ENCODE measurements at regions not wholly inside any gene's neighbourhood (a gene's known extent, or its start where the extent isn't known, plus 50 kb on each side); places are given as distances from the start of the nearest gene placed in this dataset.

DNA sequence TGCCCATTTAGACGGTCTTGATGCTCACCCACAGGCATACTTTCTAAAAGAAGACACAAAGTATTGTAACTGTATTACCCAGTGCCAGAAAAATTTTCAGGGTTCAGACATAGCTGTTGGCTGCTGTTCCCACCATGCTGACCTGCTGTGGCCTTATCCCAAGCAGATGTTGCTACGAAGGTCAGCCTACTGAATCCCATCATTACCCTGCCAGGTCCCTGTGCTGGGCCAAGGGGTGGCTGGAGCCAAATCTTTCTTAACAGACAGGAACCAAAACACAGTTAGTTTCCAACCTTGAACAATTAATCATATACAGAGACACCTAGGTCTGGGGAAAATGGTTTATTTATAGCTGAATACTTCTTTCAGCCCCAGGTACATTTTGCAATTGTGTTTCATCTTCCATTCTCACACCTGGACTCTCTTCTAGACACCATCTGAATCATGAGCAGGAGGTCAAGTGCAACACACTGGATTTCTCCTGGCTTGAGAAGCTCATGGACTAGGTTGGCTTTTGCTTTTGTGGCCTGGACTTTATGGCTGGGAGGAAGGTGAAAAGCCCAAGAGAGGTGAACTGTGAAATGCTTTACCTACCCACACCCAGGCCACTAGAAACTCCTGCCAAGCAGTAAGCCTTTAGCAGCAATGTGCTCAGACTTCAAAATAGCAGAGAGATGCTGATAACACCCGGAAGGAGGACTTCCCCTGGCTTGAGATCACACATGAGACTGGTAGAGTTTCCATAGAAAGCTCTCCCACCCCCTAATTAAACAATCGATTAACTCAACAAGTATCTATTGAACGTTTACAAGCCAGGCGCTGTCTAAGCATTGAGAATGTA lies 150.1 kb downstream of the SUDS3 start:
- DNase-seq (ENCODE audit: insufficient read length, low spot score) = no peak
- TF ChIP-seq SPI1 (IDR thresholded peaks at IDR 0.05; ENCODE audit: low read depth, low read length) (no peak), PAX5 (IDR thresholded peaks at IDR 0.05; ENCODE audit: insufficient read depth, low read length, severe bottlenecking) (no peak), POLR2AphosphoS5 (IDR thresholded peaks at IDR 0.05; ENCODE audit: low read depth, low read length) (no peak), TAF1 (IDR thresholded peaks at IDR 0.05; ENCODE audit: low read depth, low read length) (no peak), POU2F2 (IDR thresholded peaks at IDR 0.05; ENCODE audit: low read depth, low read length) (no peak), POLR2A (IDR thresholded peaks at IDR 0.05; ENCODE audit: low read depth, low read length) (no peak)
- no peak for FAIRE-seq

DNA sequence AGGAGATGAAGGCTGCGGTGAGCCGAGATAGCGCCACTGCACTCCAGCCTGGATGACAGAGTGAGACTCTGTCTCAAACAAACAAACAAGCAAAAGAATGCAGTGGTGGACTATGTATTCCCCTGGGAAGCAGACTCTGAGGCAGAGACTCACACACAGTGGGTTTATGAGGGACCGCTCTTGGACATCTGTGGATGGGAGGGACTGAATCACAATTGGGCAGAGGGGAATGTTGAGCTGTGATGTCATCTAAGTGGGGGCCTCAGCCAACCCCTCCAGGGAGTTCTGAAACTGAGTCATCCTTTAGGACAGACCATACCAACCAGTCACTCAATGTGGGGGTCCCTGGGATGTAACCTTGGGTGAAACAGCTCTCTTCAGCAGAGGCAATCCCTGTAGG lies 151.0 kb downstream of the SUDS3 start:
- DNase-seq (ENCODE audit: insufficient read length, low spot score) (no peak), FAIRE-seq (no peak)
- TF ChIP-seq POU2F2 (IDR thresholded peaks at IDR 0.05; ENCODE audit: low read depth, low read length) = no peak
- TF ChIP-seq TAF1 (IDR thresholded peaks at IDR 0.05; ENCODE audit: low read depth, low read length) = no peak
- TF ChIP-seq SPI1 (IDR thresholded peaks at IDR 0.05; ENCODE audit: low read depth, low read length) = no peak
- no peak for TF ChIP-seq PAX5 (IDR thresholded peaks at IDR 0.05; ENCODE audit: insufficient read depth, low read length, severe bottlenecking)
- TF ChIP-seq POLR2AphosphoS5 (IDR thresholded peaks at IDR 0.05; ENCODE audit: low read depth, low read length) = no peak
- TF ChIP-seq POLR2A (IDR thresholded peaks at IDR 0.05; ENCODE audit: low read depth, low read length) = no peak

DNA sequence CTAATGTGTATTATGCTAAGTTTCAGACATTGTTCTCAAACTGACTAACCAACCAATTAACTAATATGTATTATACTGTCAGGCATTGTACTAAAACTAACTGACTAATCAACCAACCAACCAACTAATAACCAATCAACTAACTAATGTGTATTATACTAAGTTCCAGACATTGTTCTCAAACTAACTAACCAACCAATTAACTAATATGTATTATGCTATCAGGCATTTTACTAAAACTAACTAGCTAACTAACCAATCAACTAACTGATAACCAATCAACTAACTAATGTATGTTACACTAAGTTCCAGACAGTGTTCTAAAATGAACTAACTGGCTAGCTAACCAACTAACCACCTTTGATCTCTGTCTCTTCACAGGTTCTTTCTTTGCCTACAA lies 152.3 kb downstream of the SUDS3 start:
- no peak for FAIRE-seq
- TF ChIP-seq SPI1 (IDR thresholded peaks at IDR 0.05; ENCODE audit: low read depth, low read length) (no peak), PAX5 (IDR thresholded peaks at IDR 0.05; ENCODE audit: insufficient read depth, low read length, severe bottlenecking) (no peak), POLR2A (IDR thresholded peaks at IDR 0.05; ENCODE audit: low read depth, low read length) (no peak), POU2F2 (IDR thresholded peaks at IDR 0.05; ENCODE audit: low read depth, low read length) (no peak), TAF1 (IDR thresholded peaks at IDR 0.05; ENCODE audit: low read depth, low read length) (no peak), POLR2AphosphoS5 (IDR thresholded peaks at IDR 0.05; ENCODE audit: low read depth, low read length) (no peak)
- no peak for DNase-seq (ENCODE audit: insufficient read length, low spot score)

DNA sequence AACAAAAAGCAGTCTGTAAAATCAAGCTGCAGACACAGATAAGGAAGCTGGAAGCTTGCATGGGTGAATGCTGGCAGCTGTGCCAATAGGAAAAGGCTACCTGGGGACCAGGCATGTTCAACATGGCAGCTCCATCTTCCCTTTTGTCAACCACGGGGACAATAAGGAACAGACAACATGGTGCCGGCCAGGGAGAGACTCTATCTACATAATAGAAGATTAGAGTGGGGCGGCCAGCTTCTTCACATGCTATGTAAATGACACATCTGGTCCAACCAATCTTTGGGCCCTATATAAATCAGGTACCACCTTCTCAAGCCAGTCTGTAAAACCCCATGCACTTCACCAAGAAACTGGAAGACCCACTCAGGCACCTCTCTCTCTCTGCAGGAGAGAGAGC lies 157.6 kb downstream of the SUDS3 start:
- TF ChIP-seq POLR2A (IDR thresholded peaks at IDR 0.05; ENCODE audit: low read depth, low read length) = no peak
- no peak for TF ChIP-seq TAF1 (IDR thresholded peaks at IDR 0.05; ENCODE audit: low read depth, low read length)
- no peak for TF ChIP-seq PAX5 (IDR thresholded peaks at IDR 0.05; ENCODE audit: insufficient read depth, low read length, severe bottlenecking)
- TF ChIP-seq POU2F2 (IDR thresholded peaks at IDR 0.05; ENCODE audit: low read depth, low read length) = no peak
- no peak for TF ChIP-seq POLR2AphosphoS5 (IDR thresholded peaks at IDR 0.05; ENCODE audit: low read depth, low read length)
- TF ChIP-seq SPI1 (IDR thresholded peaks at IDR 0.05; ENCODE audit: low read depth, low read length) = no peak
- no peak for DNase-seq (ENCODE audit: insufficient read length, low spot score)
- no peak for FAIRE-seq

- TF ChIP-seq SPI1 (IDR thresholded peaks at IDR 0.05; ENCODE audit: low read depth, low read length) (no peak), POLR2AphosphoS5 (IDR thresholded peaks at IDR 0.05; ENCODE audit: low read depth, low read length) (no peak), PAX5 (IDR thresholded peaks at IDR 0.05; ENCODE audit: insufficient read depth, low read length, severe bottlenecking) (no peak), TAF1 (IDR thresholded peaks at IDR 0.05; ENCODE audit: low read depth, low read length) (no peak), POLR2A (IDR thresholded peaks at IDR 0.05; ENCODE audit: low read depth, low read length) (no peak), POU2F2 (IDR thresholded peaks at IDR 0.05; ENCODE audit: low read depth, low read length) (no peak)
- FAIRE-seq = no peak
- DNase-seq (ENCODE audit: insufficient read length, low spot score) = no peak
Measured at GRCh38 chr12:118536306-118536906, 160.1 kb downstream of the SUDS3 start.

- FAIRE-seq (no peak), DNase-seq (ENCODE audit: insufficient read length, low spot score) (no peak)
- no peak for TF ChIP-seq POLR2AphosphoS5 (IDR thresholded peaks at IDR 0.05; ENCODE audit: low read depth, low read length)
- TF ChIP-seq POLR2A (IDR thresholded peaks at IDR 0.05; ENCODE audit: low read depth, low read length) = no peak
Measured at GRCh38 chr12:118537481-118537917, 161.1 kb downstream of the SUDS3 start.

DNA sequence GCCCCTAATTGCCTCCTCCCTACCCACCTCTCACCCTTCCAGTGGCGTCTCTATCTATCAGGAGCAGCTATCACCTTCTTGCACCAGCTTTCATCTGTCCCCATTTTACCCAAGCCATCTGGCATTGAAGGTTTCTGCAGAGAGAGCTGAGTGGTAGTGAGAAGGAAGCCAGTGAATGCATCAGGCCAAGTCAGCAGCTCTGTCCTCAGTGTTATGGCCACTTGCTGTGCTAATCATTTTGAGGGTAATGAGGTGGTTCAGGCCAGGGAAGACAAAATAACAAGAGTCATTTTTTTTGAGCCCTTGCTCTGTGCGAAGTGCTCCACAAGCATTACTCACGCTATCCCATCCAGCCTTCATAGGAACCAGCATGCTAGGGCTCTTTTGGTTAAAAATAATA lies 164.7 kb downstream of the SUDS3 start:
- TF ChIP-seq POU2F2 (IDR thresholded peaks at IDR 0.05; ENCODE audit: low read depth, low read length) (no peak), POLR2A (IDR thresholded peaks at IDR 0.05; ENCODE audit: low read depth, low read length) (no peak), SPI1 (IDR thresholded peaks at IDR 0.05; ENCODE audit: low read depth, low read length) (no peak), TAF1 (IDR thresholded peaks at IDR 0.05; ENCODE audit: low read depth, low read length) (no peak)
- FAIRE-seq (no peak), DNase-seq (ENCODE audit: insufficient read length, low spot score) (no peak)

DNA sequence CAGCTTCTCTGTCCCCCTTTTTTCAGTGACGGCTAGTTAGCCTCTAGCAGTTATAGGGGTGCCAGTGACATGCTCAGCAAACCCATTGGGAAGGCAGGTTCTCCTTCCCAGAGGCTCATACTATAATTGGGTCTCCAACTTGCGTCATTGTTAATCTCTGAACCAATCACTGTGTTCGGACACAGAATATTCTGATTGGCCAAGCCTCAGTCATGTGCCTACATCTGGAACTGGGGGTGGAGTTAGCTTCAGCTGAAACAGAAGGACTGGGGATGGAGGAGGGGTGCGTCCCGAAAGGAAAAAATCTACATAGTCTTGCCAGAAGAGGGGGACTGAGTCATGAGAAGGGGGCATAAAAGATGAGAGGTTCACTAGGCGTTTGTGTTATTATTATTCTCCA lies 165.6 kb downstream of the SUDS3 start:
- no peak for TF ChIP-seq POU2F2 (IDR thresholded peaks at IDR 0.05; ENCODE audit: low read depth, low read length)
- no peak for TF ChIP-seq PAX5 (IDR thresholded peaks at IDR 0.05; ENCODE audit: insufficient read depth, low read length, severe bottlenecking)
- TF ChIP-seq POLR2A (IDR thresholded peaks at IDR 0.05; ENCODE audit: low read depth, low read length) = no peak
- no peak for TF ChIP-seq TAF1 (IDR thresholded peaks at IDR 0.05; ENCODE audit: low read depth, low read length)
- TF ChIP-seq SPI1 (IDR thresholded peaks at IDR 0.05; ENCODE audit: low read depth, low read length) = no peak
- TF ChIP-seq POLR2AphosphoS5 (IDR thresholded peaks at IDR 0.05; ENCODE audit: low read depth, low read length) = no peak
- no peak for DNase-seq (ENCODE audit: insufficient read length, low spot score)
- FAIRE-seq = no peak

- TF ChIP-seq SPI1 (IDR thresholded peaks at IDR 0.05; ENCODE audit: low read depth, low read length) = no peak
- no peak for TF ChIP-seq POU2F2 (IDR thresholded peaks at IDR 0.05; ENCODE audit: low read depth, low read length)
- TF ChIP-seq POLR2AphosphoS5 (IDR thresholded peaks at IDR 0.05; ENCODE audit: low read depth, low read length) = no peak
- no peak for TF ChIP-seq TAF1 (IDR thresholded peaks at IDR 0.05; ENCODE audit: low read depth, low read length)
- TF ChIP-seq POLR2A (IDR thresholded peaks at IDR 0.05; ENCODE audit: low read depth, low read length) = no peak
- TF ChIP-seq PAX5 (IDR thresholded peaks at IDR 0.05; ENCODE audit: insufficient read depth, low read length, severe bottlenecking) = no peak
- DNase-seq (ENCODE audit: insufficient read length, low spot score) (no peak), FAIRE-seq (no peak)
Measured at GRCh38 chr12:118543651-118544050, 167.3 kb downstream of the SUDS3 start.

All from GM12891 (cell line).